BLaER1 treated with 17β-estradiol and CSF1 and Interleukin-3, amounts not matched to agents 10 nM and 100 nM (cell line): ENCODE measurements at regions not wholly inside any gene's neighbourhood (a gene's known extent, or its start where the extent isn't known, plus 50 kb on each side); places are given as distances from the start of the nearest gene placed in this dataset.

Experiments
- H3K27ac ChIP-seq, 11 experiments: shearing (Covaris generic); formaldehyde crosslinking; 2 replicates each; pipeline ENCODE4 v1.8.1; 2022
- H3K27me3 ChIP-seq, 11 experiments: shearing (Covaris generic); formaldehyde crosslinking; 2 replicates each; pipeline ENCODE4 v1.8.1; 2022
- H3K36me3 ChIP-seq, 11 experiments: shearing (Covaris generic); formaldehyde crosslinking; 2 replicates each; pipeline ENCODE4 v1.8.1; 2022
- H3K4me1 ChIP-seq, 10 experiments: shearing (Covaris generic); formaldehyde crosslinking; 2 replicates each; pipeline ENCODE4 v1.8.1; 2022
- H3K4me2 ChIP-seq, 11 experiments: shearing (Covaris generic); formaldehyde crosslinking; 2 replicates each; pipeline ENCODE4 v1.8.1; 2022
- H3K4me3 ChIP-seq, 10 experiments: shearing (Covaris generic); formaldehyde crosslinking; 2 replicates each; pipeline ENCODE4 v1.8.1; 2022
- H3K9ac ChIP-seq, 11 experiments: shearing (Covaris generic); formaldehyde crosslinking; 2 replicates each; pipeline ENCODE4 v1.8.1; 2022
- H3K9me3 ChIP-seq, 11 experiments: shearing (Covaris generic); formaldehyde crosslinking; replicated peaks in 1 of 11; 2 replicates each; pipeline ENCODE4 v1.8.1; 2022
- H4K20me1 ChIP-seq, 11 experiments: shearing (Covaris generic); formaldehyde crosslinking; 2 replicates each; pipeline ENCODE4 v1.8.1; 2022
- Cebpa-rat ChIP-seq, 11 experiments: shearing (Covaris generic); IDR thresholded peaks; 2 replicates each; pipeline ENCODE4 v1.8.1; 2022

- peaks cover 20 to 32% (median 21%) of the 10 kb centered on the region in 10 experiments for H3K4me1 ChIP-seq
- no peak for TF ChIP-seq Cebpa-rat (IDR thresholded peaks at IDR 0.05)
- no peak overlapping the region for H3K27ac ChIP-seq
- H3K9me3 ChIP-seq = peaks cover 2 to 18% (median 15%) of the 10 kb centered on the region in 11 experiments; a peak in 18 of 22 replicates
- H3K27me3 ChIP-seq = no peaks in the 10 kb centered on the region; a peak in 1 of 22 replicates
- 0 out of 22 replicates have a peak, but pooled peaks cover 0 to under 1% (median 0%) of the 10 kb centered on the region in 11 experiments for H3K36me3 ChIP-seq
- H3K4me2 ChIP-seq = peak overlapping the region in 1 of 11 experiments; percentile 29; a peak in 1 of 22 replicates
- H4K20me1 ChIP-seq = no peaks in the 10 kb centered on the region
- H3K4me3 ChIP-seq = no peak overlapping the region
- no peak overlapping the region for H3K9ac ChIP-seq
Measured at GRCh38 chr6:14625173-14625895, 507.8 kb downstream of the CD83 start.

- no peak for TF ChIP-seq Cebpa-rat (IDR thresholded peaks at IDR 0.05)
- Histone ChIP-seq H3K36me3 (0 out of 22 replicates have a peak, but pooled peaks cover 0 to 4% (median 0%) of the 10 kb centered on the region in 11 experiments), H3K27me3 (no peaks in the 10 kb centered on the region; a peak in 1 of 22 replicates), H3K27ac (no peak overlapping the region), H3K4me2 (peak overlapping the region in 3 of 11 experiments; percentile 29 to 37 (median 33); a peak in 3 of 22 replicates), H3K4me3 (no peak overlapping the region), H3K4me1 (peaks cover 10 to 21% (median 11%) of the 10 kb centered on the region in 10 experiments), H3K9me3 (peaks cover 5 to 30% (median 20%) of the 10 kb centered on the region in 11 experiments; a peak in 18 of 22 replicates), H4K20me1 (no peaks in the 10 kb centered on the region), H3K9ac (no peak overlapping the region)
Measured at GRCh38 chr6:14626556-14626955, 509.0 kb downstream of the CD83 start.

GRCh38 chr6:14630016-14630415 is 512.4 kb downstream of the CD83 start:
- Histone ChIP-seq H3K9ac (no peak overlapping the region), H4K20me1 (no peaks in the 10 kb centered on the region), H3K4me1 (peaks cover 9 to 29% (median 19%) of the 10 kb centered on the region in 10 experiments), H3K27ac (no peak overlapping the region), H3K36me3 (0 out of 22 replicates have a peak, but pooled peaks cover 0 to 4% (median 0%) of the 10 kb centered on the region in 11 experiments), H3K4me2 (no peak overlapping the region), H3K27me3 (no peaks in the 10 kb centered on the region), H3K9me3 (peaks cover 5 to 30% (median 20%) of the 10 kb centered on the region in 11 experiments; a peak in 18 of 22 replicates), H3K4me3 (no peak overlapping the region)
- no peak for TF ChIP-seq Cebpa-rat (IDR thresholded peaks at IDR 0.05)

GRCh38 chr6:14633479-14633878 is 515.9 kb downstream of the CD83 start:
- H3K4me2 ChIP-seq = peak overlapping the region in 7 of 11 experiments; percentile 4 to 97 (median 26); a peak in 9 of 22 replicates
- TF ChIP-seq Cebpa-rat (IDR thresholded peaks at IDR 0.05) = no peak
- no peak overlapping the region for H3K9ac ChIP-seq
- H3K27me3 ChIP-seq = no peaks in the 10 kb centered on the region
- H3K36me3 ChIP-seq = 0 out of 22 replicates have a peak, but pooled peaks cover 0 to 4% (median 0%) of the 10 kb centered on the region in 11 experiments
- H4K20me1 ChIP-seq = no peaks in the 10 kb centered on the region
- no peak overlapping the region for H3K27ac ChIP-seq
- no peak overlapping the region for H3K4me3 ChIP-seq
- peaks cover 5 to 21% (median 12%) of the 10 kb centered on the region in 11 experiments; a peak in 18 of 22 replicates for H3K9me3 ChIP-seq
- peaks cover 43 to 59% (median 53%) of the 10 kb centered on the region in 10 experiments for H3K4me1 ChIP-seq

- Histone ChIP-seq H3K9me3 (peaks cover 5 to 21% (median 12%) of the 10 kb centered on the region in 11 experiments; a peak in 18 of 22 replicates), H3K27me3 (no peaks in the 10 kb centered on the region), H3K4me3 (no peak overlapping the region), H3K4me2 (peak overlapping the region; percentile 57 to 97 (median 88); a peak in 18 of 22 replicates), H3K4me1 (peaks cover 49 to 65% (median 59%) of the 10 kb centered on the region in 10 experiments), H3K9ac (no peak overlapping the region), H3K27ac (no peak overlapping the region), H3K36me3 (0 out of 22 replicates have a peak, but pooled peaks cover 0 to 4% (median 0%) of the 10 kb centered on the region in 11 experiments), H4K20me1 (no peaks in the 10 kb centered on the region)
- no peak for TF ChIP-seq Cebpa-rat (IDR thresholded peaks at IDR 0.05)
Measured at GRCh38 chr6:14634072-14634471, 516.5 kb downstream of the CD83 start.

- no peak for TF ChIP-seq Cebpa-rat (IDR thresholded peaks at IDR 0.05)
- peak overlapping the region; percentile 57 to 97 (median 88) for H3K4me2 ChIP-seq
- 0 out of 22 replicates have a peak, but pooled peaks cover 0 to 4% (median 0%) of the 10 kb centered on the region in 11 experiments for H3K36me3 ChIP-seq
- H3K9me3 ChIP-seq = peaks cover 4 to 13% (median 6%) of the 10 kb centered on the region in 11 experiments; a peak in 18 of 22 replicates
- no peak overlapping the region for H3K9ac ChIP-seq
- H4K20me1 ChIP-seq = no peaks in the 10 kb centered on the region
- no peaks in the 10 kb centered on the region for H3K27me3 ChIP-seq
- H3K4me3 ChIP-seq = no peak overlapping the region
- H3K27ac ChIP-seq = 0 out of 22 replicates have a peak overlapping the region, but pooled peaks of 1 of the 11 experiments have one; percentile 88
- peaks cover 60 to 76% (median 70%) of the 10 kb centered on the region in 10 experiments for H3K4me1 ChIP-seq
Measured at GRCh38 chr6:14635195-14635594, 517.6 kb downstream of the CD83 start.

- peak overlapping the region in 9 of 11 experiments; percentile 3 to 88 (median 36); a peak in 12 of 22 replicates for H3K27ac ChIP-seq
- H3K36me3 ChIP-seq = no peaks in the 10 kb centered on the region
- peak overlapping the region in 2 of 11 experiments; percentile 12 to 21; a peak in 3 of 22 replicates for H3K9ac ChIP-seq
- no peaks in the 10 kb centered on the region for H3K27me3 ChIP-seq
- H3K4me1 ChIP-seq = peaks cover 69 to 85% (median 79%) of the 10 kb centered on the region in 10 experiments
- TF ChIP-seq Cebpa-rat (IDR thresholded peaks at IDR 0.05) = no peak
- H3K9me3 ChIP-seq = peaks cover 0 to 5% (median 0%) of the 10 kb centered on the region in 11 experiments; a peak in 3 of 22 replicates
- H3K4me3 ChIP-seq = no peak overlapping the region; a peak in 1 of 20 replicates
- no peaks in the 10 kb centered on the region for H4K20me1 ChIP-seq
- H3K4me2 ChIP-seq = peak overlapping the region; percentile 82 to 97 (median 88)
Measured at GRCh38 chr6:14635934-14636591, 518.5 kb downstream of the CD83 start.

- peak overlapping the region; percentile 34 to 55 (median 44); a peak in 18 of 20 replicates for H3K4me3 ChIP-seq
- peak overlapping the region; percentile 54 to 82 (median 73); a peak in 21 of 22 replicates for H3K9ac ChIP-seq
- H3K27ac ChIP-seq = peak overlapping the region; percentile 71 to 89 (median 83); a peak in 21 of 22 replicates
- peak overlapping the region; percentile 84 to 97 (median 89) for H3K4me2 ChIP-seq
- no peaks in the 10 kb centered on the region for H3K36me3 ChIP-seq
- no peaks in the 10 kb centered on the region for H3K9me3 ChIP-seq
- peaks cover 77 to 93% (median 87%) of the 10 kb centered on the region in 10 experiments for H3K4me1 ChIP-seq
- H4K20me1 ChIP-seq = no peaks in the 10 kb centered on the region
- H3K27me3 ChIP-seq = no peaks in the 10 kb centered on the region
- TF ChIP-seq Cebpa-rat (IDR thresholded peaks at IDR 0.05) = no peak
Measured at GRCh38 chr6:14638435-14638905, 520.9 kb downstream of the CD83 start.
